Vagina (tissue), 2 donors: ENCODE measurements at regions not wholly inside any gene's neighbourhood (a gene's known extent, or its start where the extent isn't known, plus 50 kb on each side); places are given as distances from the start of the nearest gene placed in this dataset.

Experiments used
- DNase-seq, 2 donors: peaks; one replicate each; pipeline ENCODE4 v3.0.0-alpha.2; 2017; ENCODE audit errors: extremely low spot score in 2 of 2
- H3K27ac ChIP-seq: fragments of 200-600 bp; sonication (generic); one replicate; pipeline ENCODE4 v1.5.1; 2019
- H3K27me3 ChIP-seq: fragments of 200-600 bp; sonication (generic); one replicate; pipeline ENCODE4 v1.5.1; 2019
- H3K36me3 ChIP-seq, 2 donors: fragments of 200-600 bp; sonication (generic); one replicate each; pipeline ENCODE4 v1.5.1; 2017 to 2019
- H3K4me1 ChIP-seq: fragments of 200-600 bp; sonication (generic); one replicate; pipeline ENCODE4 v1.5.1; 2019
- H3K4me3 ChIP-seq, 2 donors: fragments of 200-600 bp; sonication (generic); 1 replicate in 1 of 2; 2 replicates in 1 of 2; pipeline ENCODE4 v1.5.1; 2016 to 2019
- H3K9me3 ChIP-seq: fragments of 200-600 bp; sonication (generic); one replicate; pipeline ENCODE4 v1.5.1; 2019
- CTCF ChIP-seq, 3 experiments: fragments of 450-650 bp in 2 of 3; fragments of 200-600 bp in 1 of 3; sonication (generic) in 1 of 3; IDR thresholded peaks; one replicate each; pipeline ENCODE4 v1.5.1; 2017 to 2019; ENCODE audit warnings: antibody characterized with exemption in 3 of 3, mild to moderate bottlenecking in 2 of 3, moderate library complexity in 2 of 3
- POLR2A ChIP-seq, 2 donors: fragments of 450-650 bp; IDR thresholded peaks; one replicate each; pipeline ENCODE4 v1.6.1; 2017; ENCODE audit warnings: antibody characterized with exemption in 2 of 2, mild to moderate bottlenecking in 2 of 2, moderate library complexity in 2 of 2
- POLR2AphosphoS5 ChIP-seq, 2 donors: sonication (generic); formaldehyde crosslinking; IDR thresholded peaks; one replicate each; pipeline ENCODE4 v1.9.0; 2017; ENCODE audit warnings: antibody characterized with exemption in 2 of 2, mild to moderate bottlenecking in 2 of 2, low read depth in 1 of 2; ENCODE audit not compliant: insufficient read depth in 1 of 2
- intact Hi-C: fragments of 100-400 bp; cut with DNase I; formaldehyde crosslinking; loops from one replicate; pipeline ENCODE4 v1.15.1; 2023

GRCh38 chr14:99342204-99342603, 70.2 kb upstream of the BCL11B start:
- Histone ChIP-seq H3K4me3 (no peak overlapping the region), H3K36me3 (no peaks in the 10 kb centered on the region), H3K27ac (no peak overlapping the region), H3K4me1 (no peaks in the 10 kb centered on the region), H3K27me3 (no peaks in the 10 kb centered on the region), H3K9me3 (no peaks in the 10 kb centered on the region)
- intact Hi-C loops = no loop called here
- no peak for DNase-seq
- no peak for TF ChIP-seq CTCF (IDR thresholded peaks at IDR 0.05)
- TF ChIP-seq POLR2A (IDR thresholded peaks at IDR 0.05) = no peak
- no peak for TF ChIP-seq POLR2AphosphoS5 (IDR thresholded peaks at IDR 0.05; ENCODE audit: insufficient read depth in 1 of 2, low read depth in 1 of 2)

- H3K4me1 ChIP-seq = no peaks in the 10 kb centered on the region
- H3K27ac ChIP-seq = no peak overlapping the region
- DNase-seq = no peak
- TF ChIP-seq POLR2AphosphoS5 (IDR thresholded peaks at IDR 0.05; ENCODE audit: insufficient read depth in 1 of 2, low read depth in 1 of 2) = no peak
- TF ChIP-seq CTCF (IDR thresholded peaks at IDR 0.05) = no peak
- no peak for TF ChIP-seq POLR2A (IDR thresholded peaks at IDR 0.05)
- no peaks in the 10 kb centered on the region for H3K9me3 ChIP-seq
- intact Hi-C loops = no loop called here
- H3K36me3 ChIP-seq = no peaks in the 10 kb centered on the region
- no peaks in the 10 kb centered on the region for H3K27me3 ChIP-seq
- H3K4me3 ChIP-seq = no peak overlapping the region
Observed at GRCh38 chr14:99339551-99339950, 67.6 kb upstream of the BCL11B start.

GRCh38 chr14:99338313-99338712, 66.3 kb upstream of the BCL11B start:
- no peaks in the 10 kb centered on the region for H3K36me3 ChIP-seq
- no peak overlapping the region for H3K4me3 ChIP-seq
- no peaks in the 10 kb centered on the region for H3K4me1 ChIP-seq
- no peak overlapping the region for H3K27ac ChIP-seq
- no peaks in the 10 kb centered on the region for H3K9me3 ChIP-seq
- intact Hi-C loops = no loop called here
- no peak for DNase-seq
- TF ChIP-seq POLR2A (IDR thresholded peaks at IDR 0.05) = no peak
- TF ChIP-seq POLR2AphosphoS5 (IDR thresholded peaks at IDR 0.05; ENCODE audit: insufficient read depth in 1 of 2, low read depth in 1 of 2) = no peak
- no peak for TF ChIP-seq CTCF (IDR thresholded peaks at IDR 0.05)
- no peaks in the 10 kb centered on the region for H3K27me3 ChIP-seq

- Histone ChIP-seq H3K27ac (no peak overlapping the region), H3K27me3 (no peaks in the 10 kb centered on the region), H3K4me1 (no peaks in the 10 kb centered on the region), H3K36me3 (no peaks in the 10 kb centered on the region), H3K4me3 (no peak overlapping the region), H3K9me3 (no peaks in the 10 kb centered on the region)
- intact Hi-C loops = no loop called here
- no peak for TF ChIP-seq POLR2AphosphoS5 (IDR thresholded peaks at IDR 0.05; ENCODE audit: insufficient read depth in 1 of 2, low read depth in 1 of 2)
- no peak for TF ChIP-seq CTCF (IDR thresholded peaks at IDR 0.05)
- no peak for DNase-seq
Observed at GRCh38 chr14:99333841-99334635, 62.0 kb upstream of the BCL11B start.

GRCh38 chr14:99333214-99333613, 61.2 kb upstream of the BCL11B start:
- Histone ChIP-seq H3K36me3 (no peaks in the 10 kb centered on the region), H3K9me3 (no peaks in the 10 kb centered on the region), H3K27me3 (no peaks in the 10 kb centered on the region), H3K4me1 (no peaks in the 10 kb centered on the region), H3K27ac (no peak overlapping the region), H3K4me3 (no peak overlapping the region)
- intact Hi-C loops = no loop called here
- DNase-seq = no peak
- no peak for TF ChIP-seq CTCF (IDR thresholded peaks at IDR 0.05)
- no peak for TF ChIP-seq POLR2A (IDR thresholded peaks at IDR 0.05)
- TF ChIP-seq POLR2AphosphoS5 (IDR thresholded peaks at IDR 0.05; ENCODE audit: insufficient read depth in 1 of 2, low read depth in 1 of 2) = no peak
